Upper lobe of left lung (tissue), 6 donors: ENCODE measurements at regions not wholly inside any gene's neighbourhood (a gene's known extent, or its start where the extent isn't known, plus 50 kb on each side); places are given as distances from the start of the nearest gene placed in this dataset.

Experiments used
- ATAC-seq, 2 donors: fragments of 200-7000 bp; cut with Tn5 transposase; one replicate each; pipeline ENCODE4 v1.9.1; 2022; ENCODE audit warnings: mild to moderate bottlenecking in 2 of 2, moderate library complexity in 2 of 2; ENCODE audit not compliant: low FRiP score in 2 of 2
- DNase-seq, 2 donors: peaks; one replicate each; pipeline ENCODE4 v3.0.0-alpha.2; 2019 to 2020
- H3K27ac ChIP-seq, 4 donors: fragments of 200-600 bp; sonication (generic); one replicate each; pipeline ENCODE4 v1.5.1; 2016 to 2019
- H3K27me3 ChIP-seq, 4 donors: fragments of 200-600 bp; sonication (generic); one replicate each; pipeline ENCODE4 v1.5.1; 2017 to 2019
- H3K36me3 ChIP-seq, 4 donors: fragments of 200-600 bp; sonication (generic); one replicate each; pipeline ENCODE4 v1.5.1; 2016 to 2019
- H3K4me1 ChIP-seq, 4 donors: fragments of 200-600 bp; sonication (generic); one replicate each; pipeline ENCODE4 v1.5.1; 2018 to 2019
- H3K4me3 ChIP-seq, 4 donors: fragments of 200-600 bp; sonication (generic); one replicate each; pipeline ENCODE4 v1.5.1; 2017 to 2019; ENCODE audit warnings: mild to moderate bottlenecking in 2 of 4, moderate library complexity in 1 of 4
- H3K9me3 ChIP-seq, 4 donors: fragments of 200-600 bp; sonication (generic); one replicate each; pipeline ENCODE4 v1.5.1; 2018 to 2019
- CTCF ChIP-seq, 6 experiments: fragments of 450-650 bp in 4 of 6; fragments of 200-600 bp in 2 of 6; sonication (generic) in 2 of 6; IDR thresholded peaks; one replicate each; pipeline ENCODE4 v1.5.1; 2016 to 2019; ENCODE audit warnings: antibody characterized with exemption in 6 of 6
- EP300 ChIP-seq, 4 donors: sonication (generic); formaldehyde crosslinking; IDR thresholded peaks; one replicate each; pipeline ENCODE4 v1.5.1; 2017; ENCODE audit warnings: antibody characterized with exemption in 4 of 4, control low read depth in 2 of 4
- POLR2A ChIP-seq, 4 donors: fragments of 450-650 bp; IDR thresholded peaks; one replicate each; pipeline ENCODE4 v1.5.1; 2016 to 2017; ENCODE audit warnings: antibody characterized with exemption in 4 of 4, mild to moderate bottlenecking in 2 of 4
- POLR2AphosphoS5 ChIP-seq, 2 donors: sonication (generic); formaldehyde crosslinking; IDR thresholded peaks; one replicate each; pipeline ENCODE4 v1.5.1; 2017; ENCODE audit warnings: antibody characterized with exemption in 2 of 2
- WGBS, 2 donors: methylation state at CpG; one replicate each; pipeline ENCODE4 v1.1.5; 2017 to 2018; 5-methylcytosine and 5-hydroxymethylcytosine counted together
- donor health status: DM: no; HTN: no; CAD: no; lungs with moderate emphysema.
- donor health status: DM: no; HTN: yes; CAD: no; lungs with severe emphysema.

- H3K4me3 ChIP-seq, result no peak overlapping the region
- no peaks in the 10 kb centered on the region for H3K36me3 ChIP-seq
- DNase-seq (no peak), ATAC-seq (no peak)
- 62 to 66% methylated on average over 5 of the region's 5 CpGs for WGBS, 2 donors
- TF ChIP-seq EP300 (IDR thresholded peaks at IDR 0.05) (no peak), CTCF (IDR thresholded peaks at IDR 0.05) (no peak), POLR2AphosphoS5 (IDR thresholded peaks at IDR 0.05) (no peak), POLR2A (IDR thresholded peaks at IDR 0.05) (no peak)
- no peaks in the 10 kb centered on the region for H3K27me3 ChIP-seq
- H3K27ac ChIP-seq, result no peak overlapping the region
- H3K9me3 ChIP-seq, result no peaks in the 10 kb centered on the region
- H3K4me1 ChIP-seq, result no peaks in the 10 kb centered on the region
These were observed 947.5 kb downstream of the BRINP3 start for GRCh38 chr1:189530162-189530561.

- no peak overlapping the region for H3K27ac ChIP-seq
- H3K36me3 ChIP-seq, result no peaks in the 10 kb centered on the region
- H3K4me1 ChIP-seq, result no peaks in the 10 kb centered on the region
- WGBS, 2 donors, result 41 to 46% methylated on average over 2 of the region's 2 CpGs
- H3K9me3 ChIP-seq, result no peaks in the 10 kb centered on the region
- no peaks in the 10 kb centered on the region for H3K27me3 ChIP-seq
- H3K4me3 ChIP-seq, result no peak overlapping the region
- no peak for TF ChIP-seq POLR2AphosphoS5 (IDR thresholded peaks at IDR 0.05)
- no peak for TF ChIP-seq POLR2A (IDR thresholded peaks at IDR 0.05)
- DNase-seq, result no peak
- ATAC-seq, result no peak
These were observed 939.4 kb downstream of the BRINP3 start for GRCh38 chr1:189538271-189538670.

- Histone ChIP-seq H3K27me3 (no peaks in the 10 kb centered on the region), H3K9me3 (no peaks in the 10 kb centered on the region), H3K4me3 (no peak overlapping the region), H3K4me1 (no peaks in the 10 kb centered on the region), H3K36me3 (no peaks in the 10 kb centered on the region), H3K27ac (no peak overlapping the region)
- no peak for ATAC-seq
- DNase-seq, result no peak
- TF ChIP-seq CTCF (IDR thresholded peaks at IDR 0.05), result no peak
- TF ChIP-seq POLR2AphosphoS5 (IDR thresholded peaks at IDR 0.05), result no peak
- no peak for TF ChIP-seq POLR2A (IDR thresholded peaks at IDR 0.05)
- TF ChIP-seq EP300 (IDR thresholded peaks at IDR 0.05), result no peak
These were observed 927.2 kb downstream of the BRINP3 start for GRCh38 chr1:189550498-189550897.

GRCh38 chr1:189563784-189564183, 913.9 kb downstream of the BRINP3 start:
- DNase-seq (no peak), ATAC-seq (no peak)
- no peaks in the 10 kb centered on the region for H3K27me3 ChIP-seq
- H3K27ac ChIP-seq, result no peak overlapping the region
- no peaks in the 10 kb centered on the region for H3K36me3 ChIP-seq
- TF ChIP-seq POLR2AphosphoS5 (IDR thresholded peaks at IDR 0.05), result no peak
- TF ChIP-seq CTCF (IDR thresholded peaks at IDR 0.05), result no peak
- TF ChIP-seq POLR2A (IDR thresholded peaks at IDR 0.05), result no peak
- TF ChIP-seq EP300 (IDR thresholded peaks at IDR 0.05), result no peak
- no peaks in the 10 kb centered on the region for H3K9me3 ChIP-seq
- 85 to 93% methylated on average over 4 of the region's 4 CpGs for WGBS, 2 donors
- no peak overlapping the region for H3K4me3 ChIP-seq
- H3K4me1 ChIP-seq, result no peaks in the 10 kb centered on the region

GRCh38 chr1:189567890-189568289, 909.8 kb downstream of the BRINP3 start:
- DNase-seq, result no peak
- H3K36me3 ChIP-seq, result no peaks in the 10 kb centered on the region
- H3K27ac ChIP-seq, result no peak overlapping the region
- H3K4me1 ChIP-seq, result no peaks in the 10 kb centered on the region
- H3K9me3 ChIP-seq, result no peaks in the 10 kb centered on the region
- TF ChIP-seq POLR2AphosphoS5 (IDR thresholded peaks at IDR 0.05), result no peak
- TF ChIP-seq POLR2A (IDR thresholded peaks at IDR 0.05), result no peak
- no peak for TF ChIP-seq CTCF (IDR thresholded peaks at IDR 0.05)
- TF ChIP-seq EP300 (IDR thresholded peaks at IDR 0.05), result no peak
- ATAC-seq, result no peak
- H3K4me3 ChIP-seq, result no peak overlapping the region
- no peaks in the 10 kb centered on the region for H3K27me3 ChIP-seq
- 19 to 24% methylated on average over 1 of the region's 1 CpG for WGBS, 2 donors
